HG03521 (cell line): ENCODE measurements at regions not wholly inside any gene's neighbourhood (a gene's known extent, or its start where the extent isn't known, plus 50 kb on each side); places are given as distances from the start of the nearest gene placed in this dataset.
"Not testable (repeated sequence)": the region's sequence is repeated elsewhere in the genome, so short reads cannot be mapped to it uniquely, and the experiment has no call there.

Experiments
- ATAC-seq: cut with Tn5 transposase; IDR thresholded peaks from one replicate; pipeline ENCODE4 v1.9.1; 2021; ENCODE audit warnings: mild to moderate bottlenecking, moderate library complexity; ENCODE audit not compliant: unreplicated experiment

DNA sequence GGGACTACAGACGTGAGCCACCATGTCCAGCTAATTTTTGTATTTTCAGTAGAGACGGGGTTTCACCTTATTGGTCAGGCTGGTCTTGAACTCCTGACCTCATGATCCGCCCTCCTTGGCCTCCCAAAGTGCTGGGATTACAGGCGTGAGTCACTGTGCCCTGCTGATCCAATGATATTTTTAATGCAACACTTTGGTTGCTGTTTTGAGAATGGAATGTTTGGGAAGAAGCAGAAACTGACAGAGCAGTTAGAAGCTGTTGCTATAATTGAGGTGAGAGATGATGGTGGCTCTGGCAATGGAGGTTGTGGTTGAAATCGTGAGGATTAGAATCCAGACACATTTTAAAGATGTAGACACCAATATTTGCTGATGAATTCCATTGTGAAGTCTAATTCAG lies 1209.9 kb upstream of the GOT2 start:
- ATAC-seq: not testable (repeated sequence)

GRCh38 chr16:59941594-59941993 lies 1207.5 kb upstream of the GOT2 start:
- no peak for ATAC-seq

DNA sequence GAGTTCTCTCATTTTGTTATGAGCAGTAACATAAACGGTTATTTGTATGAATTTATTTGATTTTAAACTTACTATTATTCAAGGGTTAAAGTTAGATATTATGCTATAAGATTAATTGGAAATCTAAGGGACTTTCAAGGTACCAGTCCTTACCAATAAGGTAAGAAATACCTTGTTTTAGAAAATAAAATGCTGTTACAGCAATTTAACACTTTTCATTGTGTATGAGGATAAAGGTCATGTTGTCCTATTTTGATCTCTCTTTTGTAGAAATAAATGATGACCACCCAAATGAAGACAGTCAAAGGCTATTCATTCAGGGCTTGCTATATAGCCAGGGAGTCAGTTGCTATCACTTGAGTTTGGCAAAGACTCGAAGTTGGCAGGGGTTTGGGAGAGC lies 1185.9 kb upstream of the GOT2 start:
- no peak for ATAC-seq

- no peak for ATAC-seq
These were observed 1179.5 kb upstream of the GOT2 start for GRCh38 chr16:59913666-59914065.

- ATAC-seq: no peak
These were observed 1175.1 kb upstream of the GOT2 start for GRCh38 chr16:59909262-59909661.

GRCh38 chr16:59907611-59908010 lies 1173.5 kb upstream of the GOT2 start:
- no peak for ATAC-seq

DNA sequence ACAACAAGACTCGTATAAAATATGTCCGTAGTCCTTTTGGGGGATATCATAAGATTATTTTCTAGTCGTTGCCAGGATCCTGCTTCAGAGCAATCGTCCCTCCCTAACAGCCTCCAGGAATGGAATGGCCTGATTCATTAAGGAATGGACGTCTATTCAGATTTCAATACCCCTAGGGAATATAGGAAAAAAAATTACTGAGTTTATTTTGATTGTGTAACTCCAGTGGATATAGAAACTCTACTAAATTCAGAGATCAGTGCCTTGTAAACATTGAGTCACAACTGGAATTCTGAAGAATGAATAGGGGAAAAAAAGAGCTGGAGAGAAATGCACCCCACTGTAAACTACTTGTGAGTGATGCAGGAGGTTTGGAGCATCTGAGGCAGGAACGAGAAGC lies 1171.5 kb upstream of the GOT2 start:
- no peak for ATAC-seq

GRCh38 chr16:59905131-59905530 lies 1171.0 kb upstream of the GOT2 start:
- ATAC-seq: no peak

DNA sequence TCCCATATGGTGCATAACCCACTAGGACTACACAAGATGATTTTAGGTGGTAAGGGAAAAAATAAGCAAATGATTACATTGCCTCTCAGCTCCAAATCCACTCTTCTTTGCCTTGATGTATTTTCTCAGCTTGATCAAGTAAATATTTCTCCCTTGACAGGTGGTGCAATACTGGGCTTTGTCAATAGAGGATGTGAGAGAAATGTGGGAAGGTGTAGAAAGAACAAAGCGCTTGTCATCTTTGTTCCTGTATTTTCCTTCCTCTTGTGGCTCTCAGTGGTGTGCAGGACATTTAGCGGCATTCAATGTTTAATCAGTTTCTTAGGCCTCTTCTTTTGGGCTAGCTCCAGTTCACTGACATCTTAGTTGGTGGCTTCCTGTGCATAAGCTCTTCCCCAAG lies 1165.8 kb upstream of the GOT2 start:
- no peak for ATAC-seq

DNA sequence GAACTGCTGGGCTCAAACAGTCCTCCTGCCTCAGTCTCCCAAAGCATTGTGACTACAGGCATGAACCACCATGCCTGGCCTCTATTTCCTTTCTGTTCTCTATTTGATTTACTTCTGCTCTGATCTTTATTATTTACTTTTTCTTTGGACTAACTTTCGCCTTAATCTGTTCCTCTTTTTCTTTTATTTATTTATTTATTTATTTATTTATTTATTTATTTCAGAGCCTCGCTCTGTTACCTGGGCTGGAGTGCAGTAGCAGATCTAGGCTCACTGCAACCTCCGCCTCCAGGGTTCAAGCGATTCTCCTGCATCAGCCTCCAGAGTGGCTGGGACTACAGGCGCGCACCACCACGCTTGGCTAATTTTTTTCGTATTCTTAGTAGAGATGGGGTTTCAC lies 1158.3 kb upstream of the GOT2 start:
- ATAC-seq: no peak

DNA sequence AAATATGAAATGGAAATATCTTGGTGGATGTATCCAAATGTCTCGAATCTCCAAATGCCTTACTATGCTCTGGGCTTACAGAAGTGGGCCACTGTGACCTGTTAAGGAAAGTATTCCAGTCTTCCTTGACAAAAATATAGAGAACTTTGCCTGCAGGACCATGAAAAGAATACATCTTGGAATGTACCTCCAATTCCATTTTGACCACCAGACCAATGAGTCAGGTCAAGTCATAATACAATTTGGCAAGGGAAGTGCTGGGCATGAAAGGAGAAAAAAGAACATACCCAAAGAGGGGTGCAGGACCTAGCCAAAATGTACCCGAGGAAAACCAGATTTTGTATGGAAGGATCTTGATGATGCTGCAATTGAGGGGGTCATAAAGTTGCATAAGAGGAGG lies 1153.7 kb upstream of the GOT2 start:
- no peak for ATAC-seq

DNA sequence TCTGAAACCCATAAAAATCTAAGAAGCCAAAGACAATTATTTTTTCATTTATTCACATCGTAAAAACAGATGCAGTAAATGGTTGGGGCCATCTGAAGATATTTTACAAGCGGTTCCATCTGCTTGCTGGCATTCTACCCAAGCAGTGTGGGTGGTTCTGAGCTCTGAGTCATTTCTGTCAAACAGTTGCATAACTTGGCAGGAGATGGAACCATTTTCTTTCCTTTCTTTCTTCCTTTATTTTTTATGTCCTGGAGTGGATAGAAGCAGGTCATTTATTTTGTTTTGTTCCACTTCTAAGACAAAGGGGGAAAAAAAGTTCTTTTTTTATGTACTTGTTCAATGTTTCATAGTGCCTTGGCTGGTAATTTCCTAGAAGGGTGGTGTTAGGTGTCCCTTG lies 1151.9 kb upstream of the GOT2 start:
- ATAC-seq: no peak

DNA sequence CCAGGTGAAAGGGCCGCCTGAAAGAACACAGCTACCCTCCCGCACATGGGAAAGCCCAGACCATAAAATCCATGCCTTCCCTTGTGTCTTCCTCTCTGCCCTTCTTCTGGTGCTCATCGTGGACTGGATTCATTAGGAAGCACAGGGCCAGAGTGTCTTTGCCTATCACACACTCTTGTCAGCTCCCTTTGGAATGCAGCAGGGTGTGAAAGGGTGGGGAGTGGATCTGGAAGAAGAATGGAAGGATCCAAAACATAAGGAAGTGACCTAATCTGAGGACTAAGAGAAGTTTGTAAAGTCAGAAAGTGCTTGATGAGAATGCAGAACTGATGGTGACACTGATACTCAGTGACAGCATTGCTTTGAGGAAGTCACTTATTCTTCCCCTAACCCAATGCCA lies 1147.3 kb upstream of the GOT2 start:
- ATAC-seq: no peak

- ATAC-seq: no peak
These were observed 1146.5 kb upstream of the GOT2 start for GRCh38 chr16:59880611-59881010.

DNA sequence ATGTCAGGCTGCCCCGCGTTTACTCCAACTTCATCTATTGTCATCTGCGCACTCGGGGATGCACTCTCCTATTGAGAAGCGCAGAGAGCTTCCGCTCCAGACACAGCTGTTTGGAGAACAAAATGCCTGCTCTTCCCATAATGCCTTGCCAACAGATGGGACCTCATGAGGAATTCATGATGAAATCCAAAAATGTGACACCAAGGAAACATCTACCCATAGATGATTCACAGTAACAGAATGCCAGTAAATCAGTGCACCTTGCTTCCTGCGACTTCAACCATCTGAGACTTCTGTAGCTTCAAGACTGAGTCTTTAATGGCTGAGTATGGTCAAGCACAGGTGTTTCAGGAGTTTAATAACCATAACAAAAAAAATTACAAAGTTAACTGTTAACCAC lies 1144.9 kb upstream of the GOT2 start:
- ATAC-seq: no peak

GRCh38 chr16:59878479-59878878 lies 1144.4 kb upstream of the GOT2 start:
- no peak for ATAC-seq

- no peak for ATAC-seq
These were observed 1131.0 kb upstream of the GOT2 start for GRCh38 chr16:59864981-59865666.

GRCh38 chr16:59859676-59860402 lies 1125.7 kb upstream of the GOT2 start:
- ATAC-seq: no peak

DNA sequence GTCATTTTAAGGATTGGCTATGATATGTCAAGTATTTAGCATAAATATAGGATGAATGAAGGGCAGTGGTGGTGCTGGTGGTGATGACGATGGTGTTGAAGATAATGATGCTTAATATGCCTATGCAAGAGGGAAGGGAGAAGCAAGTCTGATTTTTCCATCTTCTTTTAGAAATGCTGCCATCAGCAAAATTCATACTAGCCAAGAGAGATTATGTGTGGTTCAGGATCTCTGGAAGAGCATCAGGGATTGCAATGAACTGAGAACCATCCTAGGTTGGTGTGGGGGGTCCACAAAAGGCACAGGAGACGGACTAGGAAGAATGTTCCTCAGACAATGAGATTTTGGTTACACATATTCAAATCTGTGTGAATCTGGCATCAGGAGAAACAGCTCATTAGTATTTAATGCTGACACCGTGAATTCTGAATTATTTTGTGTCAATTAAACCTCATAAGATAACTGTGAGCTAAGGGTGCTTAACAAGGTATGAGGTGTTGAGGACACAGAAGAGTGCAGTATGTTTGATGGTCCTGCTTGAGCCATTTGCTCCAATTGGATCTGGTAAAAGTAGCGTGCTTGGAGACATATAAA lies 1120.8 kb upstream of the GOT2 start:
- no peak for ATAC-seq

- ATAC-seq: no peak
These were observed 1115.6 kb upstream of the GOT2 start for GRCh38 chr16:59849716-59850115.

DNA sequence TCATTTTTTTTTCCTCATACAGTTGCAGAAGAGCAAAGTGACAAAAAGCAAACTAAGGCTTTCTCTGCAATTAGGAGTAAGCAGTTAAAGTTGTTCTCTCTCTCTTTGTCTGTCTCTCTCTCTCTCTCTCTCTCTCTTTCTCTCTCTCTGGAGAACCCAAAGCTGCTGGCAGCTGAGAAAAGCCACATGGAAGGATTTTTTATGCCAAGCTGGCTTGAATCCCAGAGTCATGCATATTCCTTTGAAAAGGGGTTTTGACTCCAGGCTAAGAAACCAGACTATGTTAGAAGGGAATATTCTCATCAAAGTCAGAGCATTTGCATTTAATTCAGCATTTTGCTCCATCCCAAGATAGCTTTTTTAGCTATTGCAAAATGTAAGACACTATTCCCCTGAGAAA lies 1114.2 kb upstream of the GOT2 start:
- no peak for ATAC-seq

DNA sequence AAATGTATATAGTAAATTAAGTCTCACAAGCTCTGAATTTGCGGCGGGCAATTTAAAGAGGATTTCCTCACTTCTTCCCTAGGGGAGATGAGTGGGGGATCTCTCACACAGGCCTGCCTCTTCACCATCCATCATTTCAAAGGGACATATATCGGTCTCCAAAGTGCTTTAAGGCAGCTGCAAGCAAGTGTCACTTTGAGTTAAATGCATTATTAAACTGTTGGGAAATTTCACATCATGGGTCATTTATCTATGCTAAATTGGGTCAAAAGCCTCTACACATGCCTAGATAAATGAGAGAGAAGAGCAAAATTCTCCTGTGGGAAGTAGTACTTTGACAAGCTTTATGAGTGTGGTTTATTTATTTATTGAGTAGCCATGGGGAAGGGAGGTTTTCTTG lies 1106.1 kb upstream of the GOT2 start:
- no peak for ATAC-seq
